ENCODE measurements at regions not wholly inside any gene's neighbourhood (a gene's known extent, or its start where the extent isn't known, plus 50 kb on each side); places are given as distances from the start of the nearest gene placed in this dataset.

DNA sequence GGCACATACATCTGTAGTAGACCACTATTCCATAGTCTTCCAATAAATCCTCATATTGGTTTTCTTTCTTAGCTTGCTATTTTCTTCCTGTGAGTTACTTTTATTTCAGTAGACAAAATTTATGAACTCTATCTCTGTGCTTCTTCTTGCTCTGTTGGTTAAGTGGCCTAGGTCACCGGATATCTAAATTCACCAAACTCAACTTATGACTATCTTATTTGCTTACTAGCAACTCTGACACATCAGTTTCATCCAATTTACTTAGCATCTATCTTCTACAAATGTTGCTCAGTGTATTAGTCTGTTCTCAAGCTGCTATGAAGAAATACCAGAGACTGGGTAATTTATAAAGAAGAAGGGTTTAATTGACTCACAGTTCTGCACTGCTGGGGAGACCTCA lies 432.5 kb upstream of the FSIP2 start:
- no peak for DNase-seq (ENCODE audit: low read depth)
- Histone ChIP-seq H3K4me1 (ENCODE audit: control insufficient read depth, insufficient read depth, low read length) (no peaks in the 10 kb centered on the region), H3K36me3 (ENCODE audit: control insufficient read depth, insufficient read depth, low read length, severe bottlenecking) (no peaks in the 10 kb centered on the region), H3K4me3 (ENCODE audit: low read length) (no peak overlapping the region), H3K9ac (ENCODE audit: low read length) (no peak overlapping the region), H3K27me3 (replicated peaks; ENCODE audit: control insufficient read depth, insufficient read depth, low read length) (no peaks in the 10 kb centered on the region), H3K9me3 (ENCODE audit: control insufficient read depth, low read length) (no peaks in the 10 kb centered on the region)

GRCh38 chr2:185316383-185316782 lies 422.2 kb upstream of the FSIP2 start:
- no peak overlapping the region for H3K9ac ChIP-seq (ENCODE audit: low read length)
- no peaks in the 10 kb centered on the region for H3K27me3 ChIP-seq (replicated peaks; ENCODE audit: control insufficient read depth, insufficient read depth, low read length)
- H3K4me3 ChIP-seq (ENCODE audit: low read length) = no peak overlapping the region
- H3K9me3 ChIP-seq (ENCODE audit: control insufficient read depth, low read length) = peaks cover 6% of the 10 kb centered on the region
- no peaks in the 10 kb centered on the region for H3K36me3 ChIP-seq (ENCODE audit: control insufficient read depth, insufficient read depth, low read length, severe bottlenecking)
- no peak for DNase-seq (ENCODE audit: low read depth)
- no peaks in the 10 kb centered on the region for H3K4me1 ChIP-seq (ENCODE audit: control insufficient read depth, insufficient read depth, low read length)

DNA sequence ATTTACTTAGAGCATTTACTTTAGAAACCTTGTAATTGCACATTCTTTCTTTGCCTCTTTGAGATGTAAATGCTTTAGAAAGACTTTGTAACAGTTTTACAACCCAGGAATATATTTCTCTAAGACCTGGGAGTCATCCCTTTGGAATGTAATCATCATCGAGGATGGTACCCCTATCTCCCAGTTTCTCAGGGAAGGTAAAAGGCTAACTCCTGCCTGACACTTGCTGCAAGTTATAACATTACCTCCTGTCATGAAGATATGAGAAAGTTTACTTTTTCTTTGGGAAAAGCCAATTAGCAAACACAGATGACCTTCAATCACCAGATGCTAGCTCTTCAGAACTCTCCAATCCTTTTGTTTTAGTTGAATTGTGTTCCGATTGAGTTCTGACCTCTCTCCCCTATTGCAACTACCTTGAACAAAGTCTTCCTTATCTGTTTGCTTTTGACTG lies 420.3 kb upstream of the FSIP2 start:
- H3K9ac ChIP-seq (ENCODE audit: low read length) = no peak overlapping the region
- no peaks in the 10 kb centered on the region for H3K4me1 ChIP-seq (ENCODE audit: control insufficient read depth, insufficient read depth, low read length)
- no peak overlapping the region for H3K4me3 ChIP-seq (ENCODE audit: low read length)
- H3K36me3 ChIP-seq (ENCODE audit: control insufficient read depth, insufficient read depth, low read length, severe bottlenecking) = no peaks in the 10 kb centered on the region
- no peak for DNase-seq (ENCODE audit: low read depth)
- no peaks in the 10 kb centered on the region for H3K27me3 ChIP-seq (replicated peaks; ENCODE audit: control insufficient read depth, insufficient read depth, low read length)
- H3K9me3 ChIP-seq (ENCODE audit: control insufficient read depth, low read length) = peaks cover 6% of the 10 kb centered on the region

DNA sequence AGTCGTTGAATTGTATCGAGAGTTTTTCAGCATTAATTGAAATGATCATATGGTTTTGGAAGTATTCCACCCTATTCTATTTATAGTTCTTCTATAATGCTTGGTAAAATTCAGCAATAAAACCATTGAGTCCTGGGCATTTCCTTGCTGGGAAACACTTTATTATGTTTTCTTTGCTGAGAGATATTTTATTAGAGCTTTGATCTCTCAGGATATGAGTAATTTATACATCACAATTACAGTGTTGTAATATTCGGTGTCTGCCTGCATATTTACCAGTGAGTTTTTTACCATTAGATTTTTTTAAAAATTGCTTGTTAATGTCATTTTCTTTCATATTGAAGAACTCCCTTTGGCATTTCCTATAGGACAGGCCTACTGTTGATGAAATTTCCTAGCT lies 402.7 kb upstream of the FSIP2 start:
- H3K36me3 ChIP-seq (ENCODE audit: control insufficient read depth, insufficient read depth, low read length, severe bottlenecking) = no peaks in the 10 kb centered on the region
- no peaks in the 10 kb centered on the region for H3K9me3 ChIP-seq (ENCODE audit: control insufficient read depth, low read length)
- H3K27me3 ChIP-seq (replicated peaks; ENCODE audit: control insufficient read depth, insufficient read depth, low read length) = no peaks in the 10 kb centered on the region
- no peak for DNase-seq (ENCODE audit: low read depth)
- no peaks in the 10 kb centered on the region for H3K4me1 ChIP-seq (ENCODE audit: control insufficient read depth, insufficient read depth, low read length)
- no peak overlapping the region for H3K9ac ChIP-seq (ENCODE audit: low read length)
- no peak overlapping the region for H3K4me3 ChIP-seq (ENCODE audit: low read length)

DNA sequence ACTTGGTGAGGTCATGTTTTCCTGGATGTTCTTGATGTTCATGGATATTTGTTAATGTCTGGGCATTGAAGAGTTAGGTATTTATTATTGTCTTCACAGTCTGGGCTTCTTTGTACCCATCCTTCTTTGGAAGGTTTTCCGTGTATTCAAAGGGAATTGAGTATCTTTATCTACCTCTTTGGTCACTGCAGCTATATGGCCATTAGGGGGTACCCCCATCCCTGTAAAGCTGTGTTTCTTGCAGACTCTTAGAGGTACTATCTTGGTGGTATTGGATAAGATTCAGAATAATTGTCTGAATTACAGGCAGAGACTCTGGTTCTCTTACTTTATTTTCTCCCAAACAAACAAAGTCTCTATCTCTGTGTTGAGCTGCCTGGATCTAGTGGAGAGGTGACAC lies 401.6 kb upstream of the FSIP2 start:
- no peak for DNase-seq (ENCODE audit: low read depth)
- Histone ChIP-seq H3K4me1 (ENCODE audit: control insufficient read depth, insufficient read depth, low read length) (no peaks in the 10 kb centered on the region), H3K9me3 (ENCODE audit: control insufficient read depth, low read length) (peaks cover 3% of the 10 kb centered on the region), H3K4me3 (ENCODE audit: low read length) (no peak overlapping the region), H3K36me3 (ENCODE audit: control insufficient read depth, insufficient read depth, low read length, severe bottlenecking) (no peaks in the 10 kb centered on the region), H3K9ac (ENCODE audit: low read length) (no peak overlapping the region), H3K27me3 (replicated peaks; ENCODE audit: control insufficient read depth, insufficient read depth, low read length) (no peaks in the 10 kb centered on the region)

- Histone ChIP-seq H3K4me1 (ENCODE audit: control insufficient read depth, insufficient read depth, low read length) (no peaks in the 10 kb centered on the region), H3K9ac (ENCODE audit: low read length) (no peak overlapping the region), H3K27me3 (replicated peaks; ENCODE audit: control insufficient read depth, insufficient read depth, low read length) (no peaks in the 10 kb centered on the region), H3K36me3 (ENCODE audit: control insufficient read depth, insufficient read depth, low read length, severe bottlenecking) (no peaks in the 10 kb centered on the region), H3K9me3 (ENCODE audit: control insufficient read depth, low read length) (peaks cover 3% of the 10 kb centered on the region), H3K4me3 (ENCODE audit: low read length) (no peak overlapping the region)
- DNase-seq (ENCODE audit: low read depth) = no peak
These were observed 400.5 kb upstream of the FSIP2 start for GRCh38 chr2:185338104-185338503.

- Histone ChIP-seq H3K9me3 (ENCODE audit: control insufficient read depth, low read length) (no peaks in the 10 kb centered on the region), H3K27me3 (replicated peaks; ENCODE audit: control insufficient read depth, insufficient read depth, low read length) (no peaks in the 10 kb centered on the region), H3K9ac (ENCODE audit: low read length) (no peak overlapping the region), H3K4me1 (ENCODE audit: control insufficient read depth, insufficient read depth, low read length) (no peaks in the 10 kb centered on the region), H3K4me3 (ENCODE audit: low read length) (no peak overlapping the region), H3K36me3 (ENCODE audit: control insufficient read depth, insufficient read depth, low read length, severe bottlenecking) (no peaks in the 10 kb centered on the region)
- no peak for DNase-seq (ENCODE audit: low read depth)
These were observed 391.2 kb upstream of the FSIP2 start for GRCh38 chr2:185347445-185347844.

DNA sequence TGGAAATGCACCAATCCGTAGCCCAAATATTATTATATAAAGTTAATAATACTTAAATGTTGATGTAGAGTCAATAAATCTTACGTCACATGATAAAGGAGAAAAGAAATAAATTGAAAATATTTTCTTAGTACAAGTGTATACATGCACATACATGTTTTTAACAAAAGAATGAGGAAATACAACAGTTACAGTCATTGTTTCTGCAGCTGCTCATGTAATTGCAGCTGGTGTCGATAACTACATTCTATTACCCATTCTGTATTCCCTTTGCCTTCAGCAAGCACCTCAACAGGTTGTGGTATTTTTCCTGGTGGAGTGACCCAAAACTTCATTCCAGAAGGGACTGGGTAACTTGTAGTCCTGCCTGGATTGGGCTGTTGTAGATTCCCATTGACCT lies 377.8 kb upstream of the FSIP2 start:
- peaks cover 3% of the 10 kb centered on the region for H3K9me3 ChIP-seq (ENCODE audit: control insufficient read depth, low read length)
- no peak overlapping the region for H3K4me3 ChIP-seq (ENCODE audit: low read length)
- H3K36me3 ChIP-seq (ENCODE audit: control insufficient read depth, insufficient read depth, low read length, severe bottlenecking) = no peaks in the 10 kb centered on the region
- no peak overlapping the region for H3K9ac ChIP-seq (ENCODE audit: low read length)
- H3K4me1 ChIP-seq (ENCODE audit: control insufficient read depth, insufficient read depth, low read length) = no peaks in the 10 kb centered on the region
- DNase-seq (ENCODE audit: low read depth) = no peak
- no peaks in the 10 kb centered on the region for H3K27me3 ChIP-seq (replicated peaks; ENCODE audit: control insufficient read depth, insufficient read depth, low read length)

DNA sequence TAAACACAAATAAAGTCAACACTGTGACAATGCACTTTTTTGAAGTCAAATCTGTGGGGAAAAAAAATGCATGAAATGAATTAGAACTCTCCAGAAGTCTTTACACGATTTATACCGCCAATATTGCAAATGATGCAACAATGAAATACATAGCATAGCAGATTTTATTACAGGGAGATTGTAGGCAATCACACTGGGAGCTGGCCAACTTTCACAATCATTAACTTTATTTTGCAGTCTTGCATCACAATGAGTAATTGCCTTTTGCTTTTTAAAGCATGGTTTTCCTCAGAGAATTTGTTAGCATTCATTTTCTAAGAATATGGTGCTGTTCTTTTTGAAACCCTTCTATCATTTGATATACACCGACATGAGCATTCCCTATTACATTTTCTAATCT lies 366.4 kb upstream of the FSIP2 start:
- no peaks in the 10 kb centered on the region for H3K27me3 ChIP-seq (replicated peaks; ENCODE audit: control insufficient read depth, insufficient read depth, low read length)
- DNase-seq (ENCODE audit: low read depth) = peak; percentile 85
- no peak overlapping the region for H3K9ac ChIP-seq (ENCODE audit: low read length)
- peak overlapping the region; percentile 31 for H3K4me3 ChIP-seq (ENCODE audit: low read length)
- peaks cover 14% of the 10 kb centered on the region for H3K4me1 ChIP-seq (ENCODE audit: control insufficient read depth, insufficient read depth, low read length)
- H3K9me3 ChIP-seq (ENCODE audit: control insufficient read depth, low read length) = no peaks in the 10 kb centered on the region
- H3K36me3 ChIP-seq (ENCODE audit: control insufficient read depth, insufficient read depth, low read length, severe bottlenecking) = no peaks in the 10 kb centered on the region

DNA sequence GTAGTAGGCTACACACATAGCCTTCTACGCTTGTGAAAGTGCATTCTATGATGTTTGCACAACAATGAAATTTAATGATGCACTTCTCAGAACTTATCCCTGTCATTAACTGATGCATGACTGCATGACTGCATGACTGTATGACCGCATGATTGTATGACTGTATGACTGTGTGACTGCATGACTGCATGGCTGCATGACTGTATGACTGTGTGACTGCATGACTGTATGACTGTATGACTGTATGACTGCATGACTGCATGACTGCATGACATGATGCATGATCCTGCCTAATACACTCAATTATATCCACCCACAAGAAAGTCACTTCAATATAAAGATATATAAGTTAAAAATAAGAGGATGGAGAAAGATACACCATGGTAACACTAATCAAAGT lies 365.4 kb upstream of the FSIP2 start:
- DNase-seq (ENCODE audit: low read depth) = no peak
- no peaks in the 10 kb centered on the region for H3K9me3 ChIP-seq (ENCODE audit: control insufficient read depth, low read length)

DNA sequence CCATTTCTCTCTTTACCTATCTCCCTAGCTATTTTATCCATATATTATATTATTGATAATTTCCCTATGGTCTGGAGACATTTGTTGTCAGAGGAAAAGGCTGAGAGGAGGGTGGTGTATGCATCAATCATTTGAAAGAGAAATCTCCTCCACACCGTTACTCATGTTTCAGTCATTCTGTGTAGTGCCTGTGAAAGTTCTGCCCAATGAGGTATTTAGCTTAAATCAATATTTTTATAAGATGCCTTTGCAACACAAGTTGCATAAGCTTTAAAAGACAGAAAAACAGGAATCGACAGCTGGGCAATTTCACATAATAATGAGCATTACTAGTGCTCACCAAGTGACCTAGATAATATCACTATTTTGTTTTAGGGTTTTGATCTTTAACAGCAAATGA lies 363.7 kb upstream of the FSIP2 start:
- Histone ChIP-seq H3K4me1 (ENCODE audit: control insufficient read depth, insufficient read depth, low read length) (peaks cover 14% of the 10 kb centered on the region), H3K36me3 (ENCODE audit: control insufficient read depth, insufficient read depth, low read length, severe bottlenecking) (no peaks in the 10 kb centered on the region), H3K4me3 (ENCODE audit: low read length) (no peak overlapping the region), H3K9me3 (ENCODE audit: control insufficient read depth, low read length) (no peaks in the 10 kb centered on the region), H3K9ac (ENCODE audit: low read length) (no peak overlapping the region), H3K27me3 (replicated peaks; ENCODE audit: control insufficient read depth, insufficient read depth, low read length) (no peaks in the 10 kb centered on the region)
- DNase-seq (ENCODE audit: low read depth) = peak; percentile 33

More for the DNA sequence above, 365.4 kb upstream of the FSIP2 start:
- no peaks in the 10 kb centered on the region for H3K36me3 ChIP-seq (ENCODE audit: control insufficient read depth, insufficient read depth, low read length, severe bottlenecking)
- peaks cover 14% of the 10 kb centered on the region for H3K4me1 ChIP-seq (ENCODE audit: control insufficient read depth, insufficient read depth, low read length)
- no peaks in the 10 kb centered on the region for H3K27me3 ChIP-seq (replicated peaks; ENCODE audit: control insufficient read depth, insufficient read depth, low read length)
- no peak overlapping the region for H3K9ac ChIP-seq (ENCODE audit: low read length)
- no peak overlapping the region for H3K4me3 ChIP-seq (ENCODE audit: low read length)

- Histone ChIP-seq H3K9ac (ENCODE audit: low read length) (no peak overlapping the region), H3K27me3 (replicated peaks; ENCODE audit: control insufficient read depth, insufficient read depth, low read length) (no peaks in the 10 kb centered on the region), H3K36me3 (ENCODE audit: control insufficient read depth, insufficient read depth, low read length, severe bottlenecking) (no peaks in the 10 kb centered on the region), H3K4me3 (ENCODE audit: low read length) (no peak overlapping the region), H3K9me3 (ENCODE audit: control insufficient read depth, low read length) (no peaks in the 10 kb centered on the region), H3K4me1 (ENCODE audit: control insufficient read depth, insufficient read depth, low read length) (peaks cover 14% of the 10 kb centered on the region)
- no peak for DNase-seq (ENCODE audit: low read depth)
These were observed 362.9 kb upstream of the FSIP2 start for GRCh38 chr2:185375731-185376130.
